ENCODE measurements at regions not wholly inside any gene's neighbourhood (a gene's known extent, or its start where the extent isn't known, plus 50 kb on each side); places are given as distances from the start of the nearest gene placed in this dataset.
"Not testable (repeated sequence)": the region's sequence is repeated elsewhere in the genome, so short reads cannot be mapped to it uniquely, and the experiment has no call there.

DNA sequence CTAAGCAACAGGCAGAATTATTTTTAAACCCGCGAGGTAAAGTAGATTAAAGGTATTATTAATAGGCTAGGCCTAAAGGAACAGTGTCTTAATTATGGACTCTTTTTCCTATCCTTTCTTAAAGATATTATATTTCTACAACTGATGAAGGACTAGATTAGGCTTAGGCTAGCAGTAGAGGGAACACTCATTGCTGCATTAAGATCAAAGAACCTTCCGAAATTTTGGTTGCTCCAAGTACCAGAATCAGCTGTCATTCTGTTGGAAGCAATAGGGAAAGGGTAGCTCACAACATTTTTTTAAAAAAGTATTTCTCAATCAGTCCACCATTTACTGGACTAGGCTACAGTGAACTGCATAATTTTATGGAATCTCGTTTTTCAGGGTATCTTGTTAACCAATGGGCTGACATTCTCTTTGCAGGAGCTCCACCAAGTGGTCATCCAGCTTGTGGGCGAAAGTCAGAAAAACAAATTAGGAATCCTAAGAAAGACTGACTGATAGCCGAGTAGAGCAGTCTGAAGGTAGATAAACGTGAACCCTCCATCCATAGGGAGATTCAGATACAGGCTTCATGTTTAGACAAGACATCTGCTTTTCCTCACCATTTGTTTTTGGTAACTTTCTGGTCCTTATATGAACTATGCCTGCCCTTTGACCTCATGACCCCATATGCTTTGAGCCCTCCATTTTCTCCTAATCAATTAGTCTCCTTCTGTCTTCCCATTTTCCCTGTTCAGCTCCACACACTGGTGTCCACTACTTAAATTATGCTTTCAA lies 103.6 kb upstream of the CHD1 start:
- intact Hi-C loops (cut with DNase I) = loop anchor here (1.0 to 5.0 kb wide), 4 partner anchors 124 to 130 kb away; no protein-coding TSS in a partner anchor
- no peaks in the 10 kb centered on the region for H3K4me1 ChIP-seq (ENCODE audit: control insufficient read depth, insufficient read depth, low read length)
- no peaks in the 10 kb centered on the region for H3K9me3 ChIP-seq (ENCODE audit: control insufficient read depth, low read length)
- peak overlapping the region; percentile 73 for H3K4me3 ChIP-seq (ENCODE audit: low read length)
- DNase-seq (peak; percentile 47 to 73 (median 62)), ATAC-seq (peak; percentile 91)
- H3K27ac ChIP-seq (ENCODE audit: low read length) = peak overlapping the region; percentile 34
- 33% methylated on average over 7 of the region's 7 CpGs for WGBS
- H3K27me3 ChIP-seq (ENCODE audit: control insufficient read depth, insufficient read depth) = no peaks in the 10 kb centered on the region

DNA sequence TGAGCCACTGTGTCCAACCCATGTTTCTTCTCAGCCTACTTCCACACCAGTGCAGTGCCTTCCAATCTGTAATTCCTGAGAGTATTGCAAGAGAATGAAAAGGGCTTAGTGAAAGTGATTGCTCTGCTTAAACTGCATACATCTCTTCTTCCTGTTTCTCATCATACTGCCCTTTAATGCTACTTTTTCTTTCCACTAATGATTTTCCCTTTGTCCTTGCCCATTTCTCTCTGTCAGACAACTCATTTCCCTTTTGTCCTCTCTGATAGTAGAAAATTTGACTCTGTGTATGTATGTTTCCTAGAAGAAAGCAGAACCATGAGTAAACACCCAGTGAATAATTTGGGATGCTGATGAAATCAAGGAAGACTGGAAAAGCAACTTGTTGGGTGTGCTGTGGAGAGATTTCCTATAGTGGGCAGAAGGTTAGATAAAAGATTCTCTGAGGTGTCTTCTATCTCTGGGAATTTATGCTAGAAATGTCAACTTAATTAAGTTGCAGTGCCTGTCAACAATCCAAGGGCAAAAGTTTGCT lies 102.2 kb upstream of the CHD1 start:
- H3K4me1 ChIP-seq (ENCODE audit: control insufficient read depth, insufficient read depth, low read length) = no peaks in the 10 kb centered on the region
- H3K9me3 ChIP-seq (ENCODE audit: control insufficient read depth, low read length) = no peaks in the 10 kb centered on the region
- H3K27me3 ChIP-seq (ENCODE audit: control insufficient read depth, insufficient read depth) = no peaks in the 10 kb centered on the region
- no peak overlapping the region for H3K27ac ChIP-seq (ENCODE audit: low read length)
- H3K4me3 ChIP-seq (ENCODE audit: low read length) = no peak overlapping the region
- intact Hi-C loops (cut with DNase I) = loop anchor here in 1 of 4 donors (5.0 kb wide), 1 partner anchor 129 kb away; no protein-coding TSS in a partner anchor
- DNase-seq (no peak), ATAC-seq (no peak)

DNA sequence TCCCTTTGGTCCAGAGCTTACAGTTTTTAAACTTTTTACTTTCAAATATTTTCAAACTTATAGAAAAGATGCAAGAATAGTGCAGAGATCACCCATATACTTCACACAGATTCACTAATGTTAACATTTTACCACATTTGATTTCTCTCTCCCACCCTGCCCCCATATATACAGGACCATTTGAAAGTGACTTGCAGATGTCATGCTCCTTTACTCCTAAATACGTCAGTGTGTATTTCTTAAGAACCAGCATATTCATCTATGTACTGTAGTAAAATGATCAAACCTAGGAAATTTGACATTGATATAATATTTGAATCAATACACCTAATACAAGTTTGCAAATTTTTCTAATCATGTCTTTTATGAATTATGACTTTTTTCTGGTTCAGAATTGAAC lies 100.4 kb upstream of the CHD1 start:
- DNase-seq (no peak), ATAC-seq (no peak)
- H3K4me3 ChIP-seq (ENCODE audit: low read length) = no peak overlapping the region
- H3K27ac ChIP-seq (ENCODE audit: low read length) = no peak overlapping the region
- H3K9me3 ChIP-seq (ENCODE audit: control insufficient read depth, low read length) = no peaks in the 10 kb centered on the region
- 98% methylated on average over 1 of the region's 1 CpG for WGBS
- no peaks in the 10 kb centered on the region for H3K4me1 ChIP-seq (ENCODE audit: control insufficient read depth, insufficient read depth, low read length)
- no peaks in the 10 kb centered on the region for H3K27me3 ChIP-seq (ENCODE audit: control insufficient read depth, insufficient read depth)
- intact Hi-C loops (cut with DNase I) = no loop called here

DNA sequence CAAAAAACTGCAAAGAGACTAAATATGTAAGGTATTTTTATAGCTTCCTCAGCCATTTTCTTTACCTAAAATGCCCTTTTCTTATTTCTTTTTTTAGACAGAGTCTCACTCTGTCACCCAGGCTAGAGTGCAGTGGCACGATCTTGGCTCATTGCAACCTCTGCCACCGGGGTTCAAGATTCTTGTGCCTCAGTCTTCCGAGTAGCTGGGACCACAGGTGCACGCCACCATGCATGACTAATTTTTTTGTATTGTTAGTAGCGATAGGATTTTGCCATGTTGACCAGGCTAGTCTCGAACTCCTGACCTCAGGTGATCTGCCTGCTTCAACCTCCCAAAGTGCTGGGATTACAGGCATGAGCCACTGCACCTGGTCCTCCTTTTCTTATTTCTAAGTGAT lies 99.4 kb upstream of the CHD1 start:
- DNase-seq; H3K27me3 ChIP-seq (ENCODE audit: control insufficient read depth, insufficient read depth); H3K4me1 ChIP-seq (ENCODE audit: control insufficient read depth, insufficient read depth, low read length); intact Hi-C loops (cut with DNase I); ATAC-seq; H3K9me3 ChIP-seq (ENCODE audit: control insufficient read depth, low read length); H3K4me3 ChIP-seq (ENCODE audit: low read length); H3K27ac ChIP-seq (ENCODE audit: low read length): not testable (repeated sequence)
- WGBS = 93% methylated on average over 6 of the region's 6 CpGs

DNA sequence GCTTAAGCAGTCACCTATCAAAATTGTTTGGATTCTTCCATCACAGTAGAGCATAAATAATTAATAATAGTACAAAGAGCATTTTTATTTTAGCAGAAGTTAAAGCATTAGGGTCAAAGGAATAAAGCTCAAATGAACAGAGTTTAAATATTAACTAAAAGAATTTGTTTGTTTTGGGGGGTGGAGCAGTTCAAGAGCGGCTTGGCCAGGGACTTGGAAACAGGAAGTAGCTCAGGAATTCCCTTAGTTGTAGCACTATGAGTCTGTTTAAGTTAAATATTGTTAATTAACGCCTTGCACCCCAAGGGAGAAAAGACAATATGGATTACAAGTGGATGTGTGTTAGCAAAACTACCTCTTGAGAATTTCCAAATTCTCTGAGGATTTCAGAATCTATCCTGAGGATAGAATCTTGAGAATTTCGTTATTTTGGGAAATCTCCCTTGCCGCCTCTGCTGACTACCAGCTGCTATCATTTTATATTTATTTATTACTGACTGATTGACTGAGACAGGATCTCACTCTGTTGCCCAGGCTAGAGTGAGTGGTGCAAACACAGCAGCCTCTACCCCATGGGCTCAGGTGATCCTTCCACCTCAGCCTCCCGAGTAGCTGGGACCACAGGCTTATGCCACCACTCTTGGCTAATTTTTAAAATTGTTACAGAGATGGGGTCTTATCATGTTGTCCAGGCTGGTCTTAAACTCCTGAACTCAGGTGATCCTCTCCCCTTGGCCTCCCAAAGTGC lies 96.7 kb upstream of the CHD1 start:
- ATAC-seq (no peak), DNase-seq (no peak)
- Histone ChIP-seq H3K27me3 (ENCODE audit: control insufficient read depth, insufficient read depth) (no peaks in the 10 kb centered on the region), H3K9me3 (ENCODE audit: control insufficient read depth, low read length) (no peaks in the 10 kb centered on the region), H3K4me1 (ENCODE audit: control insufficient read depth, insufficient read depth, low read length) (no peaks in the 10 kb centered on the region), H3K4me3 (ENCODE audit: low read length) (no peak overlapping the region), H3K27ac (ENCODE audit: low read length) (no peak overlapping the region)
- WGBS = 68% methylated on average over 5 of the region's 5 CpGs
- intact Hi-C loops (cut with DNase I) = no loop called here

DNA sequence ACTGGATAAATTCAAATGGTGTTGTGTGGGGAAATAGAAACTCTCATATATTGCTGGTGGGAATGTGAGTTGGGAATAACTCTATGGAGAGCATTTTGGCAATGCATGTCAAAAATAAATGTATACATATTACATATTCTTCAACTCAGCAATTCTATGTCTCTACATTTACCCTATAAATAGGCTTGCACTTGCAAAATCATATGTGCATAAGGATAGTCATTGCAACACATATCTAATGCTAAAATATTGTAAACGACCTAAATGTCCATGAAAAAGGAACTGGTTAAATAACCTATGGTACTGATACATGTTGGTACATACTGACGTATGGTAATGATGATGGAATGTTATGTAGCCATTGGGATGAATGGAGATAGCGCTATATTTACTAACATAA lies 94.5 kb upstream of the CHD1 start:
- intact Hi-C loops (cut with DNase I) = no loop called here
- Histone ChIP-seq H3K9me3 (ENCODE audit: control insufficient read depth, low read length) (no peaks in the 10 kb centered on the region), H3K27ac (ENCODE audit: low read length) (no peak overlapping the region), H3K27me3 (ENCODE audit: control insufficient read depth, insufficient read depth) (no peaks in the 10 kb centered on the region), H3K4me1 (ENCODE audit: control insufficient read depth, insufficient read depth, low read length) (no peaks in the 10 kb centered on the region), H3K4me3 (ENCODE audit: low read length) (no peak overlapping the region)
- no peak for DNase-seq
- ATAC-seq = no peak
- 82% methylated on average over 3 of the region's 3 CpGs for WGBS

DNA sequence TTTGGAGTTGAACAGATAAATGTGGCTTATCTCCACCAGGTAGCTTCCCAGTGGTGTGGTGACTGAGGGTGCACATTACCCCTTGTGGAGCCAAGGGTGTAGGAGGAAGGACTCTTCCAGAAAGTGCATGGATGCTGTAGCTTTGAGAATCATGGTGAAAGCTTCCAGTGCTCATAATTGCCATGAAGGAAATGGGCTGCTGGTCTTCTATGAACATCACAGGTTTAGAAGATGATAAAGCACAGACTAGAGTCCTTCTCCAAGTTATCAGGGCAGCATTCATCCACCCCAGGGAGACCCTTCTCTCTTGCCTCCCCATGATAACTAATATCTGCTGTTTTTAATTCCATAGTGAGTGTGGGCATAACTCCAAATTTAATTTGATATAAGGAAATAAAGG lies 93.4 kb upstream of the CHD1 start:
- intact Hi-C loops (cut with DNase I) = no loop called here
- H3K27ac ChIP-seq (ENCODE audit: low read length) = no peak overlapping the region
- no peak overlapping the region for H3K4me3 ChIP-seq (ENCODE audit: low read length)
- H3K4me1 ChIP-seq (ENCODE audit: control insufficient read depth, insufficient read depth, low read length) = no peaks in the 10 kb centered on the region
- H3K9me3 ChIP-seq (ENCODE audit: control insufficient read depth, low read length) = no peaks in the 10 kb centered on the region
- no peak for DNase-seq
- H3K27me3 ChIP-seq (ENCODE audit: control insufficient read depth, insufficient read depth) = no peaks in the 10 kb centered on the region
- ATAC-seq = no peak

DNA sequence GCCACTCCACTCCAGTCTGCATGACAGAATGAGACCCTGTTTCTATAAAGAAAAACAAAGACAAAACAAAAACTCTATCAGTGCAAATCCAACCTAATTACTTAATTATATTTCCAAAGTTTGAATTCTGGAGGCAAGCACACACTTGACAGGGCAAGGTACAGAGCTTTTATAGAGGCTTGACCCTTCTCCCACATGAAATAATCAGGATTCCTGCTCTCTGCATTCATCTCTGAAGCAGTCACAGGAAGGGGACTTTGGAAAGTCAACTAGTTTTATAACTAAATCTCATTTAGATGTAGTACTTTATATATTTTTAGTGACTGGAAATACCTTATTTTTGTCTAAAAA lies 91.9 kb upstream of the CHD1 start:
- no peak for ATAC-seq
- intact Hi-C loops (cut with DNase I) = no loop called here
- H3K27ac ChIP-seq (ENCODE audit: low read length) = no peak overlapping the region
- H3K4me3 ChIP-seq (ENCODE audit: low read length) = no peak overlapping the region
- no peaks in the 10 kb centered on the region for H3K27me3 ChIP-seq (ENCODE audit: control insufficient read depth, insufficient read depth)
- H3K4me1 ChIP-seq (ENCODE audit: control insufficient read depth, insufficient read depth, low read length) = no peaks in the 10 kb centered on the region
- DNase-seq = no peak
- no peaks in the 10 kb centered on the region for H3K9me3 ChIP-seq (ENCODE audit: control insufficient read depth, low read length)

DNA sequence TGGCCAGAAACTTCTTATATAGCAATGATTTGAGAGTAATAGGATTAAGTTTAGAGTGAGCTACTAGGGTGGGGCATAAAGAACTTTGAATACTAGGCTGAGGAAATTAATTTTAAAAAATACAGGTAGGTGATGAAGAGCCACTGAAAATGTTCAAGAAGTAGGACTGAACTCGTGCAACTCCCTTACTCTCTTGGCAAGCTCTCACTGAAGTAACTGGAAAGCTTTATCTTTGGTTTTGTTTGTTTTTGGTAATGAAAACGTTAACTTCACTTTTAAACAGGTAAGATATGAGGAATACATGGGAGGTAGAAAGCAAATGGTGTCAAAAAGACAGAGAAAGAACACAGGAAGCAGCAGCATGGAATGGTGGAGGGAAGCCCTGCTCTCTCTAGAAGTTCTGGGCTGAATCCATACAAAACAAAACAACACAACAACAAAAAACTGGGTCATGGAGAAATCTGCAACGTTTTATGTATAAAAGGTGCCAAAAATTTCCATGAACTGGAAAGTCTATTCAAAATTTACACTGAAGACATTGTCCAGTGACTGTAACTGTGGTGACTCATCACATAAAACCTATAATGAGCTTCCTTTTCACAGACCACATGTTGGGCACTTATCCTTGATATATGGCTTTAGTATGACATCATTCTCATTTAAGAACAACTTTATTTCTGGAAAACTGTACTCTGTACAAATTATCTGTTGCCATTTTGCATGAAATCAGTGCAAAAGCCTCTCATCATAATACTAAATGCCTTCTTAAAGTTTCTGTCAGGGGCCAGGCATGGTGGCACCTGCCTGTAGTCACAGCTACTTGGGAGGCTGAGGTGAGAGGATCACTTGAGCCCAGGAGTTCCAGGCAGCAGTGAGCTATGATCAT lies 91.2 kb upstream of the CHD1 start:
- DNase-seq (no peak), ATAC-seq (no peak)
- Histone ChIP-seq H3K4me3 (ENCODE audit: low read length) (no peak overlapping the region), H3K9me3 (ENCODE audit: control insufficient read depth, low read length) (no peaks in the 10 kb centered on the region), H3K27ac (ENCODE audit: low read length) (no peak overlapping the region), H3K27me3 (ENCODE audit: control insufficient read depth, insufficient read depth) (no peaks in the 10 kb centered on the region), H3K4me1 (ENCODE audit: control insufficient read depth, insufficient read depth, low read length) (no peaks in the 10 kb centered on the region)
- intact Hi-C loops (cut with DNase I) = no loop called here
- 30% methylated on average over 3 of the region's 3 CpGs for WGBS

DNA sequence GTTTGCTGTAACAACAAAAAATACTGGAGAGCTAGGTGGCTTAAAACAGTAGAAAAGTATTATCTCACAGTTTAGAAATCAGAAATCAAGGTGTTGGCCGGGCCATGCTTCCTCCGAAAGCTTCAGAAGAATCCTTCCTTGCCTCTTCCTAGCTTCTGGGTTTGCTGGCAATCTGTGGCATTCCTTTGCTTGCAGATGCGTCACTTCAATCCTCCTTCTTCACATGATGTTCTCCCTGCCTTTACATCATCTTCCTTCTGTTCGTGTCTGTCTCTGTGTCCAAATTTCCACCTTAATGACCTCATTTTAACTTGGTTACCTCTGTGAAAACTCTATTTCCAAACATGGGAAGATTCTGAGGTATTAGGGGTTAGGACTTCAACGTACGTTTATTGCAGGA lies 90.4 kb upstream of the CHD1 start:
- intact Hi-C loops (cut with DNase I) = no loop called here
- DNase-seq = no peak
- H3K9me3 ChIP-seq (ENCODE audit: control insufficient read depth, low read length) = no peaks in the 10 kb centered on the region
- H3K27ac ChIP-seq (ENCODE audit: low read length) = no peak overlapping the region
- H3K4me3 ChIP-seq (ENCODE audit: low read length) = no peak overlapping the region
- H3K4me1 ChIP-seq (ENCODE audit: control insufficient read depth, insufficient read depth, low read length) = no peaks in the 10 kb centered on the region
- no peak for ATAC-seq
- H3K27me3 ChIP-seq (ENCODE audit: control insufficient read depth, insufficient read depth) = no peaks in the 10 kb centered on the region
- WGBS = 84% methylated on average over 6 of the region's 6 CpGs

DNA sequence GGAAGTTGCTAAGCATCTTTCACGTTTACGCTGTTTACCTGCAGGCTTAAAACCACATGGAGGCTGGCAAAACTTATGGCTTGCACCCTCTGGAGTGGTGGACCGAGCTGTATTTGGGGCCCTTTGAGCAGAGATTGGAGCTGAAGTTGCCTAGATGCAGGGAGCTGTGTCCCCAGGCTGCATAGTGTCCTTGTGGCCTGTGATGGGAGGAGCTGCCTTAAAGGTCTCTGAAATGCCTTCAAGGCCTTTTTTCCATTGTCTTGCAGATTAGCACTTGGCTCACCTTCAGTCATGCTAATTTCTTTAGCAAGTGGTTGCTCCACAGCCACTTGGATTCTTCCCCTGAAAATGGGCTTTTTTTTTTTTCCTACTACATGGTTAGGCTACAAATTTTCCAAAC lies 81.5 kb upstream of the CHD1 start:
- DNase-seq = no peak
- no peak overlapping the region for H3K4me3 ChIP-seq (ENCODE audit: low read length)
- no peak overlapping the region for H3K27ac ChIP-seq (ENCODE audit: low read length)
- H3K9me3 ChIP-seq (ENCODE audit: control insufficient read depth, low read length) = no peaks in the 10 kb centered on the region
- H3K27me3 ChIP-seq (ENCODE audit: control insufficient read depth, insufficient read depth) = no peaks in the 10 kb centered on the region
- intact Hi-C loops (cut with DNase I) = no loop called here
- no peaks in the 10 kb centered on the region for H3K4me1 ChIP-seq (ENCODE audit: control insufficient read depth, insufficient read depth, low read length)
- 79% methylated on average over 3 of the region's 3 CpGs for WGBS
- no peak for ATAC-seq

Measured in right cardiac atrium (tissue), 5 donors.